H1 (cell line): ENCODE measurements at regions not wholly inside any gene's neighbourhood (a gene's known extent, or its start where the extent isn't known, plus 50 kb on each side); places are given as distances from the start of the nearest gene placed in this dataset.

Experiments used
- CTCF ChIA-PET: fragments of 300-600 bp; sonication (Branson Sonifier 250); formaldehyde crosslinking; loops from one replicate; lab custom pipeline; 2021; ENCODE audit not compliant: partially characterized antibody; lab: Charles Lee
- POLR2A ChIA-PET: fragments of 300-600 bp; sonication (Branson Sonifier 250); formaldehyde crosslinking; loops from one replicate; lab custom pipeline; 2021; ENCODE audit warnings: inconsistent platforms; ENCODE audit not compliant: partially characterized antibody; lab: Charles Lee
- DNase-seq, 2 experiments: peaks; one replicate each; pipeline versions ENCODE4 v3.0.0 to v3.0.0-alpha.2; 2010 to 2022; ENCODE audit warnings: low spot score in 2 of 2, low read depth in 1 of 2, mixed read lengths in 1 of 2
- FAIRE-seq: peaks from 2 replicates; lab custom pipeline; 2011; peaks lifted over from hg19 to GRCh38; lab: Jason Lieb, UNC
- H2AFZ ChIP-seq: 2 replicates; pipeline ENCODE4 v1.8.1; 2012; ENCODE audit warnings: low read length, inconsistent platforms
- H2AK5ac ChIP-seq: 2 replicates; pipeline ENCODE4 v1.6.1; 2013; ENCODE audit warnings: low read depth, low read length
- H2BK120ac ChIP-seq: replicated peaks from 2 replicates; pipeline ENCODE3; 2013; ENCODE audit warnings: low read depth, low read length, inconsistent platforms
- H2BK12ac ChIP-seq: 2 replicates; pipeline ENCODE4 v1.6.1; 2013; ENCODE audit warnings: low read depth, low read length
- H2BK15ac ChIP-seq: 2 replicates; pipeline ENCODE4 v1.6.1; 2013; ENCODE audit warnings: low read length
- H2BK20ac ChIP-seq: 2 replicates; pipeline ENCODE4 v1.6.1; 2013; ENCODE audit warnings: low read length
- H2BK5ac ChIP-seq: 2 replicates; pipeline ENCODE4 v1.6.1; 2013; ENCODE audit warnings: low read depth, low read length
- H3K14ac ChIP-seq: 2 replicates; pipeline ENCODE4 v1.6.1; 2013; ENCODE audit warnings: inconsistent platforms; ENCODE audit not compliant: insufficient read length
- H3K18ac ChIP-seq: 2 replicates; pipeline ENCODE4 v1.6.1; 2013; ENCODE audit warnings: low read length; ENCODE audit errors: extremely low read depth
- H3K23ac ChIP-seq: 2 replicates; pipeline ENCODE4 v1.6.1; 2013; ENCODE audit warnings: inconsistent platforms; ENCODE audit not compliant: insufficient read length
- H3K23me2 ChIP-seq: 2 replicates; pipeline ENCODE4 v1.6.1; 2013; ENCODE audit warnings: low read depth, low read length
- H3K27ac ChIP-seq: 2 replicates; pipeline ENCODE4 v1.6.1; 2011; ENCODE audit warnings: low read depth, low read length, inconsistent platforms
- H3K27me3 ChIP-seq, 4 experiments: replicated peaks in 1 of 4; 1 replicate in 1 of 4; 2 replicates in 3 of 4; pipeline versions ENCODE4 v1.6.1 to v1.8.1; 2011 to 2013; ENCODE audit warnings: low read length in 3 of 4, mild to moderate bottlenecking in 3 of 4, inconsistent platforms in 2 of 4, mixed read lengths in 2 of 4, moderate library complexity in 1 of 4; ENCODE audit not compliant: control insufficient read depth in 3 of 4, insufficient read depth in 3 of 4; ENCODE audit errors: extremely low read depth in 1 of 4
- H3K36me3 ChIP-seq, 4 experiments: 2 replicates each; pipeline versions ENCODE4 v1.6.1 to v1.8.1; 2011 to 2013; ENCODE audit warnings: mild to moderate bottlenecking in 4 of 4, low read length in 3 of 4, moderate library complexity in 2 of 4, control low read depth in 1 of 4, inconsistent platforms in 1 of 4; ENCODE audit not compliant: insufficient read depth in 4 of 4, control insufficient read depth in 2 of 4
- H3K4ac ChIP-seq: replicated peaks from 2 replicates; pipeline ENCODE3; 2013; ENCODE audit warnings: low read length, low read depth, mixed read lengths, inconsistent platforms; ENCODE audit not compliant: insufficient read length
- H3K4me1 ChIP-seq, 4 experiments: replicated peaks in 1 of 4; 1 replicate in 1 of 4; 2 replicates in 3 of 4; pipeline versions ENCODE4 v1.6.1 to v1.8.1; 2011 to 2013; ENCODE audit warnings: low read length in 3 of 4, inconsistent platforms in 2 of 4, mixed read lengths in 1 of 4; ENCODE audit not compliant: insufficient read depth in 4 of 4, control insufficient read depth in 3 of 4
- H3K4me2 ChIP-seq, 2 experiments: 2 replicates each; pipeline versions ENCODE4 v1.6.1 to v1.8.1; 2011 to 2013; ENCODE audit warnings: low read depth in 2 of 2, low read length in 2 of 2, control low read depth in 1 of 2, inconsistent platforms in 1 of 2, mild to moderate bottlenecking in 1 of 2; ENCODE audit not compliant: insufficient read depth in 1 of 2
- H3K4me3 ChIP-seq, 4 experiments: fragments of 200-600, 300-600 bp in 1 of 4; sonication (generic), shearing (Covaris generic), sonication (Bioruptor Twin) in 1 of 4; 2 replicates each; pipeline versions ENCODE4 v1.5.1 to v1.8.1; 2011 to 2016; ENCODE audit warnings: low read length in 4 of 4, low read depth in 3 of 4, control low read depth in 2 of 4, inconsistent platforms in 2 of 4, mild to moderate bottlenecking in 2 of 4, mixed read lengths in 1 of 4, moderate library complexity in 1 of 4; ENCODE audit not compliant: insufficient read depth in 2 of 4; ENCODE audit errors: extremely low read depth in 1 of 4
- H3K56ac ChIP-seq: replicated peaks from 2 replicates; pipeline ENCODE3; 2013; ENCODE audit warnings: low read depth, mild to moderate bottlenecking, mixed read lengths, low read length, inconsistent platforms; ENCODE audit not compliant: insufficient read length
- H3K79me1 ChIP-seq: 2 replicates; pipeline ENCODE4 v1.6.1; 2013; ENCODE audit warnings: low read depth, low read length, control low read depth
- H3K79me2 ChIP-seq, 2 experiments: 2 replicates each; pipeline versions ENCODE4 v1.6.1 to v1.8.1; 2012 to 2013; ENCODE audit warnings: low read length in 2 of 2, mild to moderate bottlenecking in 2 of 2, inconsistent platforms in 1 of 2; ENCODE audit not compliant: insufficient read depth in 2 of 2, control insufficient read depth in 1 of 2
- H3K9ac ChIP-seq, 4 experiments: replicated peaks in 1 of 4; 1 replicate in 1 of 4; 2 replicates in 3 of 4; pipeline versions ENCODE4 v1.6.1 to v1.8.1; 2011 to 2013; ENCODE audit warnings: low read depth in 3 of 4, low read length in 3 of 4, control low read depth in 2 of 4, mild to moderate bottlenecking in 2 of 4, moderate library complexity in 2 of 4, inconsistent platforms in 1 of 4; ENCODE audit errors: extremely low read depth in 1 of 4
- H3K9me3 ChIP-seq, 2 experiments: 2 replicates each; pipeline versions ENCODE4 v1.6.1 to v1.8.1; 2012 to 2013; ENCODE audit warnings: mild to moderate bottlenecking in 2 of 2, moderate library complexity in 2 of 2, control low read depth in 1 of 2, inconsistent platforms in 1 of 2, low read depth in 1 of 2, low read length in 1 of 2, mixed read lengths in 1 of 2; ENCODE audit not compliant: insufficient read depth in 2 of 2
- H4K20me1 ChIP-seq, 2 experiments: replicated peaks in 1 of 2; 2 replicates each; pipeline versions ENCODE3 to v1.8.1; 2011 to 2013; ENCODE audit warnings: inconsistent platforms in 2 of 2, low read length in 2 of 2, mild to moderate bottlenecking in 1 of 2; ENCODE audit not compliant: insufficient read depth in 2 of 2, control insufficient read depth in 1 of 2
- H4K5ac ChIP-seq: 2 replicates; pipeline ENCODE4 v1.6.1; 2013; ENCODE audit warnings: low read length, low read depth, mixed read lengths, inconsistent platforms; ENCODE audit not compliant: insufficient read length
- H4K8ac ChIP-seq: 2 replicates; pipeline ENCODE4 v1.8.0; 2013; ENCODE audit warnings: mild to moderate bottlenecking, moderate library complexity, low read length, inconsistent platforms; ENCODE audit not compliant: insufficient read depth; ENCODE audit errors: extremely low read depth
- H4K91ac ChIP-seq: replicated peaks from 2 replicates; pipeline ENCODE3; 2013; ENCODE audit warnings: low read length, mixed read lengths, inconsistent platforms; ENCODE audit not compliant: insufficient read length
- BCL11A ChIP-seq, 2 experiments: IDR thresholded peaks; one replicate each; pipeline ENCODE4 v1.6.1; 2011; ENCODE audit warnings: low read depth in 2 of 2, low read length in 2 of 2, mild to moderate bottlenecking in 2 of 2
- CBX8 ChIP-seq: fragments of 300-800, 300-1000 bp; sonication (generic); IDR thresholded peaks from 2 replicates; pipeline ENCODE4 v1.7.1; 2016; ENCODE audit warnings: low read depth, low read length, borderline replicate concordance
- KDM4A ChIP-seq: IDR thresholded peaks from one replicate; pipeline ENCODE4 v1.7.1; 2012; ENCODE audit warnings: low read depth, mild to moderate bottlenecking, moderate library complexity, low read length, inconsistent platforms; ENCODE audit not compliant: severe bottlenecking
- POU5F1 ChIP-seq: IDR thresholded peaks from 2 replicates; pipeline ENCODE4 v1.6.1; 2011; ENCODE audit warnings: low read depth, mild to moderate bottlenecking, low read length, moderate library complexity
- WGBS, 2 experiments: shearing (Covaris generic) in 1 of 2; methylation state at CpG; one replicate each; pipeline versions ENCODE4 v1.1.6 to v1.1.7; 2013 to 2015; ENCODE audit warnings: low lambda C conversion rate in 2 of 2, mixed read lengths in 2 of 2, inconsistent platforms in 1 of 2, low coverage in 1 of 2, missing lambda C conversion rate in 1 of 2; ENCODE audit not compliant: insufficient replicate concordance in 2 of 2, insufficient coverage in 1 of 2, insufficient read length in 1 of 2; ENCODE audit errors: extremely low coverage in 1 of 2, missing lambda C conversion rate in 1 of 2; 5-methylcytosine and 5-hydroxymethylcytosine counted together

DNA sequence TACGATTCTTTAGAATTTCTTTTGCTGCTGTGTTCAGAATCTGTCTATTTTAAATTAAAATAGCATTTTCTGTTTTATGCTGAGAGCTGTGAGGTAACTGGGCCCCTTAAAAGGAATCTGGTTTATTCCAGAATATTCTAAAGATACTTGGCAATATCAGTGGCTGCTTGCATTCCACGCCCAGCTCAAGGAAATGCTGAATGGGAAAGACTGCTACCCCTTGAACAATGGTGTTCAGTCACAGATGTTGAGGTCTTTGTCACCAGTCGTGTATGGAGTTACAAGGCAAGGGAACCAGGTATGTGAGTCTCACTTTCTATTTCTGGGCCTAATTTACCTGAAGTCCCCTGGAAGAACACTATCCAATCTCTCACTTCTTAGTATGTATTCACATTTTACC lies 377.9 kb upstream of the CDH7 start:
- H3K79me1 ChIP-seq = no peaks in the 10 kb centered on the region
- H3K9me3 ChIP-seq = no peaks in the 10 kb centered on the region
- H3K79me2 ChIP-seq = no peaks in the 10 kb centered on the region
- no peak overlapping the region for H3K4me3 ChIP-seq
- no peak overlapping the region for H2BK5ac ChIP-seq
- DNase-seq (no peak), FAIRE-seq (no peak)
- no peak overlapping the region for H2AK5ac ChIP-seq
- no peak overlapping the region for H3K56ac ChIP-seq
- no peak overlapping the region for H3K18ac ChIP-seq
- no peak overlapping the region for H2BK12ac ChIP-seq
- no peak overlapping the region for H2BK15ac ChIP-seq
- ChIA-PET POLR2A (no interaction called here), CTCF (no interaction called here)
- no peak overlapping the region for H4K8ac ChIP-seq
- peaks cover 2% of the 10 kb centered on the region; the same call in 1 of the 2 replicates for H3K23me2 ChIP-seq
- H4K20me1 ChIP-seq = no peaks in the 10 kb centered on the region
- H3K4me1 ChIP-seq = no peaks in the 10 kb centered on the region
- no peak overlapping the region for H2BK20ac ChIP-seq
- no peak overlapping the region for H2BK120ac ChIP-seq
- no peak overlapping the region for H2AFZ ChIP-seq
- no peak overlapping the region for H4K5ac ChIP-seq
- 93% methylated on average over 3 of the region's 3 CpGs; no CpG with 5 or more reads in 1 of the 2 experiments for WGBS, 2 experiments
- no peak overlapping the region for H3K23ac ChIP-seq
- no peak overlapping the region for H3K4ac ChIP-seq
- no peak overlapping the region for H4K91ac ChIP-seq
- no peak overlapping the region for H3K9ac ChIP-seq
- TF ChIP-seq CBX8 = no peak
- no peak for TF ChIP-seq POU5F1
- TF ChIP-seq KDM4A = no peak
- TF ChIP-seq BCL11A (IDR thresholded peaks at IDR 0.05; ENCODE audit: low read depth in 2 of 2, low read length in 2 of 2) = no peak
- H3K27ac ChIP-seq = no peak overlapping the region
- no peaks in the 10 kb centered on the region for H3K27me3 ChIP-seq
- no peak overlapping the region for H3K4me2 ChIP-seq
- no peaks in the 10 kb centered on the region for H3K36me3 ChIP-seq
- no peak overlapping the region for H3K14ac ChIP-seq
